ENCODE measurements at regions not wholly inside any gene's neighbourhood (a gene's known extent, or its start where the extent isn't known, plus 50 kb on each side); places are given as distances from the start of the nearest gene placed in this dataset.

GRCh38 chr14:22500954-22501726 is 87.9 kb downstream of the DAD1 start:
- no peak for TF ChIP-seq SIN3A (IDR thresholded peaks at IDR 0.05; ENCODE audit: borderline replicate concordance, insufficient read depth, low read length)
- no peak for TF ChIP-seq POLR2AphosphoS5 (IDR thresholded peaks at IDR 0.05; ENCODE audit: low read depth, low read length)

Data from PFSK-1 (cell line).